ENCODE measurements at regions not wholly inside any gene's neighbourhood (a gene's known extent, or its start where the extent isn't known, plus 50 kb on each side); places are given as distances from the start of the nearest gene placed in this dataset.

- H3K9me3 ChIP-seq (ENCODE audit: severe bottlenecking): no peaks in the 10 kb centered on the region
- ATAC-seq (ENCODE audit: low read depth) (no peak), DNase-seq (ENCODE audit: low spot score) (no peak)
- peaks cover 9% of the 10 kb centered on the region for H3K27me3 ChIP-seq (ENCODE audit: insufficient read depth, poor library complexity, severe bottlenecking)
- no peak overlapping the region for H3K4me3 ChIP-seq (ENCODE audit: severe bottlenecking)
- no peaks in the 10 kb centered on the region for H3K36me3 ChIP-seq (ENCODE audit: low read depth)
- H3K4me1 ChIP-seq (ENCODE audit: insufficient read depth, poor library complexity, severe bottlenecking): no peaks in the 10 kb centered on the region
- TF ChIP-seq CTCF (IDR thresholded peaks at IDR 0.05; ENCODE audit: poor library complexity, severe bottlenecking): no peak
- no peak overlapping the region for H3K27ac ChIP-seq (ENCODE audit: poor library complexity, severe bottlenecking)
These were observed 175.7 kb downstream of the LINC00237 start for GRCh38 chr20:20930500-20930899.

- H3K4me3 ChIP-seq (ENCODE audit: severe bottlenecking): no peak overlapping the region
- no peaks in the 10 kb centered on the region for H3K9me3 ChIP-seq (ENCODE audit: severe bottlenecking)
- H3K36me3 ChIP-seq (ENCODE audit: low read depth): no peaks in the 10 kb centered on the region
- H3K4me1 ChIP-seq (ENCODE audit: insufficient read depth, poor library complexity, severe bottlenecking): no peaks in the 10 kb centered on the region
- ATAC-seq (ENCODE audit: low read depth) (no peak), DNase-seq (ENCODE audit: low spot score) (no peak)
- peaks cover 9% of the 10 kb centered on the region for H3K27me3 ChIP-seq (ENCODE audit: insufficient read depth, poor library complexity, severe bottlenecking)
- TF ChIP-seq CTCF (IDR thresholded peaks at IDR 0.05; ENCODE audit: poor library complexity, severe bottlenecking): no peak
- no peak overlapping the region for H3K27ac ChIP-seq (ENCODE audit: poor library complexity, severe bottlenecking)
These were observed 176.8 kb downstream of the LINC00237 start for GRCh38 chr20:20929341-20929740.

GRCh38 chr20:20926222-20926905 is 179.8 kb downstream of the LINC00237 start:
- Histone ChIP-seq H3K4me3 (ENCODE audit: severe bottlenecking) (no peak overlapping the region), H3K27me3 (ENCODE audit: insufficient read depth, poor library complexity, severe bottlenecking) (peaks cover 9% of the 10 kb centered on the region), H3K27ac (ENCODE audit: poor library complexity, severe bottlenecking) (no peak overlapping the region), H3K9me3 (ENCODE audit: severe bottlenecking) (no peaks in the 10 kb centered on the region), H3K36me3 (ENCODE audit: low read depth) (no peaks in the 10 kb centered on the region), H3K4me1 (ENCODE audit: insufficient read depth, poor library complexity, severe bottlenecking) (no peaks in the 10 kb centered on the region)
- no peak for DNase-seq (ENCODE audit: low spot score)
- TF ChIP-seq CTCF (IDR thresholded peaks at IDR 0.05; ENCODE audit: poor library complexity, severe bottlenecking): no peak
- ATAC-seq (ENCODE audit: low read depth): no peak

- TF ChIP-seq CTCF (IDR thresholded peaks at IDR 0.05; ENCODE audit: poor library complexity, severe bottlenecking): no peak
- H3K9me3 ChIP-seq (ENCODE audit: severe bottlenecking): no peaks in the 10 kb centered on the region
These were observed 185.7 kb downstream of the LINC00237 start for GRCh38 chr20:20920433-20920832.

GRCh38 chr20:20915844-20916243 is 190.3 kb downstream of the LINC00237 start:
- H3K9me3 ChIP-seq (ENCODE audit: severe bottlenecking): no peaks in the 10 kb centered on the region
- peaks cover 9% of the 10 kb centered on the region for H3K27me3 ChIP-seq (ENCODE audit: insufficient read depth, poor library complexity, severe bottlenecking)
- H3K4me3 ChIP-seq (ENCODE audit: severe bottlenecking): no peak overlapping the region
- ATAC-seq (ENCODE audit: low read depth) (no peak), DNase-seq (ENCODE audit: low spot score) (no peak)
- H3K4me1 ChIP-seq (ENCODE audit: insufficient read depth, poor library complexity, severe bottlenecking): no peaks in the 10 kb centered on the region
- H3K27ac ChIP-seq (ENCODE audit: poor library complexity, severe bottlenecking): no peak overlapping the region
- TF ChIP-seq CTCF (IDR thresholded peaks at IDR 0.05; ENCODE audit: poor library complexity, severe bottlenecking): no peak
- H3K36me3 ChIP-seq (ENCODE audit: low read depth): no peaks in the 10 kb centered on the region

More at GRCh38 chr20:20920433-20920832, 185.7 kb downstream of the LINC00237 start:
- Histone ChIP-seq H3K27me3 (ENCODE audit: insufficient read depth, poor library complexity, severe bottlenecking) (peaks cover 9% of the 10 kb centered on the region), H3K27ac (ENCODE audit: poor library complexity, severe bottlenecking) (no peak overlapping the region), H3K4me1 (ENCODE audit: insufficient read depth, poor library complexity, severe bottlenecking) (no peaks in the 10 kb centered on the region), H3K4me3 (ENCODE audit: severe bottlenecking) (no peak overlapping the region), H3K36me3 (ENCODE audit: low read depth) (no peaks in the 10 kb centered on the region)
- ATAC-seq (ENCODE audit: low read depth) (no peak), DNase-seq (ENCODE audit: low spot score) (no peak)
